ENCODE measurements at regions not wholly inside any gene's neighbourhood (a gene's known extent, or its start where the extent isn't known, plus 50 kb on each side); places are given as distances from the start of the nearest gene placed in this dataset.
"Not testable (repeated sequence)": the region's sequence is repeated elsewhere in the genome, so short reads cannot be mapped to it uniquely, and the experiment has no call there.

DNA sequence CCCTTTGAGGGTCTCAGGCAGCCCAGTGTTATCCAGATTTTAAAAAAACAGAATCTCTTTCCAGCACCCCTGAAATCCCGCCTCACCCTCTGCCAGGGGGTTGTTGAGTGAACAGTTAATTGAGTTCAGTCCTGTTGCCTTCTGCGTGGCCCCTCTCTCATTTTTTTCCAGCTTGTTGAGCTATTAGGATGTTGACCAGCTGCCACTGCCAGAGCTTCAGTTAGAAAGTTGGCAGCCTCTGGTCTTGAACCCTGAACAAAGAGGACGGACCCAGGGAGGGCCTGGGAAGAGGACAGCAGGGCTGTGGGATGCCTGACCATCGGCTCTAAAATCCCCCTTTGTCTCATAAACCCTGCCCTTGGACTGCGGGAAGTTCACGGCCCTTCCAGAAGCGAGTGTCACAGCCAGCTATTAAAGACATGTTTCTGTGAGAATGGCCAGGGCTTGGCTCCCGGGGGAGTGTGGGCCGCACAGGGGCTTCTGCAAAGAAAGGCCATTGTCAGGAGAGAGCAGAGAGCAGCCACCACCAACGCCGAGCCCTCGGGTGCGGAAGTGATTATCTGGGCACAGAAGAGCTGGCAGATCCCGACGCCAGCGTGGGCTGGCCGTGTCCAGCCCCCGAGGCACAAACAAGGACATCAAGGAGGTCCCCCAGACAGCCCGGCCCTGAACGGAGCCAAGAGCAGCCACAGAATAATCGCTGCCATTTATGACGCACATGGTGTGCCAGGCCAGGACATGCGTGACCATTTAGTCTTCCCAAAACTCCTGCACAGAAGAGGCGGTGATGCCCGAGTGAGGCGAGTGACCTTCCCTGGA lies 189.0 kb downstream of the ANKRD60 start:
- DNase-seq = peak in 3 of 14 donors; percentile 6 to 49 (median 32)

DNA sequence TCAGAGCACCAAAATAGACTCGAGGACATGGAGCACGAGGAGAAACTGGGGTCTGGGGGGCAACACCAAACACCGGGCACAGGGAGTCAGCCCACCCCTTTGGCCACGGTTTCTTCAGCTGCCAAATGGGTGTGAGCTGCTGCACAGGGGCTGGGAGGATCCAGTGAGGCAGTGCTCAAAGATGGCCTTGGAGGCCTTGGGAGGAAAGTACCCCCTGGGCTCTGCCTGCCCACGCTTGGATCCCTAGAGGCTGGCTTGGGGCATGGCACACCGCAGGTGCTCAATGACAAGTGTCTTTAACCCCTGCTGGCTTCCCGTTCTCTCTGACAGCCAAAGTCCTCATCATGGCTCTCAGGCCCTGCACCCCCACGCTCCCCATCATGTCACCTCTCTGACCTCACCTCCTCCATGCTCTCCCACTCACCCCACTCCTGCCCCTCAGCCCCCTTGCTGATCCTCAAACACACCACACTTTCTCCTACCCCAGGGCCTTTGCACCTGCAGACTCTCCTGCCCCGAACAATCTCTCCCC lies 190.3 kb downstream of the ANKRD60 start:
- DNase-seq = no peak

DNA sequence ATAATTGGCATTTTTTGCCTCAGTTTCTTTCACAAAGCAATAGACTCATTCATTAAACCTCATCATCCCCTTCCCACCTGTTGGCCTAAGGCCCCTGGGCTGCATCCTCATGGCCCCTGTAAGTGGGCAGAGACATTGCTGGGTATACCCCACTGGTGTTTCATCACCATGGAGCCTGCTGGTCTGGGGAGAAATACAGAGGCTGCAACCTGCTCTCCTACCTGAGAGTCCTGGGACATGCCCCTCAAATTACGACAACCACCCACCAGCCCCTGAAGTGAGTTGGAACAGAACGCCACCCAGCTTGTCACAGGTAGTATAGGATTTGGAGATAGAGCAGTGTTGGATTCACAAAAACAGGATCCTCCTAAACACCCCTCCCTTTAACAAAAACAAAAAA lies 190.8 kb downstream of the ANKRD60 start:
- no peak for DNase-seq

DNA sequence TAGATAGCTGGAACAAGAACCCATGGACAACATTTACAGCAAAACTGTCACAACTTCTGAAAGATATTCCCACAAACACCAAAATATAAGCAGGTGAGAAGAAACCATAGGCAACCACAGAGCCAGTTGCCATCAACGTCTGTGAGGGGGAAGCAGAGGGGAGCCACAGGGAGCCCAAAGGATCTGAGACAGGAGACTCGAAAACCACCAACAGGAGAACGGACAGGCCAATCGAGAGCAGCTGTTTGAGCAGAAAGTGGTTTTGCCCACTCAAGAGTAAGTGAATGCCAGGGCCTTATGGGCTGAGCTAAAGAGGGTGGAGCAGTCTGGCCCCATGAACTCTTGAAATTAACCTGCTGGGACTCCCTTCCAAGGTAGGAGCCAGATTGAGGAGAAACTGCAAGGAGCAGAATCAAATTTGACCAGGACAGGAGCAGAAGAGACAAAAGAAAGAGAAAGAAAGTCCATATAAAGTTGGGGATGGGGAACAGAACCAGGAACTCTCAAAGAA lies 195.4 kb downstream of the ANKRD60 start:
- DNase-seq = no peak

DNA sequence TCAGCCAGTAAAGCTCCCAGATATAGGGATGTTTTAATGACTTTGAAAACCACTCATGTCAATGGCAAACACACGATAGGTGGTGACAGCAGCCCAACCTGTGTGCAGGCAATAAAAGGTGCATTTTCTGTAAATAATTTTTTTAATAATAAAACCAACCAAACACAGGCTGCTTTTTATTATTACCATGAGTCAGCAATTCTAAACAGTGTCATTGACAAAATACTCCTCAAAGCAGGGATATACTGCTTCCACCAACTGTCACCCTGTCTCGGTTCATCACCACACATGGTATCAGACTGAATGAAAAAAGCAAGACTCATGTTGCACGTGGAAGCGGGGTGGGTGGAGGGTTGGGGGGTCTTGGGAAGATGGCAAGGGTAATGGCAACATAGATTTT lies 195.9 kb downstream of the ANKRD60 start:
- no peak for DNase-seq

DNA sequence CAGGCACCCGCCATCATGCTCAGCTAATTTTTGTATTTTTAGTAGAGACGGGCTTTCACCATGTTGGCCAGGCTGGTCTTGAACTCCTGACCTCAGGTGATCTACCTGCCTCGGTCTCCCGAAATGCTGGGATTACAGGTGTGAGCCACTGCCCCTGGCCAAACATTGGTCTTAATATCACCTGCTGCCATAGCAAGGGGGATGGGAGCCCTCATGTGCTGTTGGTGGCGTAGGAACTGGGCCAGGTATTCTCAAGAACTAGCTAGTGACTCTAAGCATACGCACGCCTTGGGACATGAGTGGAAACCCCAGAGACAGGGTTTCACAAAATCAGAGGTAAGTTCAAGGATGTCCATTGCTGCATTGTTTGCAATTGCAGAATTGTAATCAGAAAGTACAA lies 197.1 kb downstream of the ANKRD60 start:
- DNase-seq = not testable (repeated sequence)

DNA sequence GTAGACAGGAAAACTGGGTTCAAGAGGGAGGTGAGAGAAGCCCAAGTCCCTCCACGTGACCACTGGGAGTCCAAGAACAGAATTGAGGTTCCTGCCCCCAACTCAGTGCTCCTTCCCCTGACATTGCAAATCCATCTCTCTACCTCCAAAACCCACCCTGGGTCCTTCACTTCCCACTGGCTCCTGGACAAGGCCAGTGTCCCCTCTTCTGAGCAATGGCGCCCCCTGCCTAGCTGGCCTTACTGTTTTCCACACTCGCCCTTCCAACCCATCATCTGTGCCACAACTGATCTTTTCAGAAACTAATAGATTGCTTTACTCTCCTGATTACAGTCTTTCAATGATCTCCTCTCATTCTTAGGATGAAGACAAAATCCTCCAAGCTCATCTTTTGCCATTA lies 200.3 kb downstream of the ANKRD60 start:
- DNase-seq = no peak

DNA sequence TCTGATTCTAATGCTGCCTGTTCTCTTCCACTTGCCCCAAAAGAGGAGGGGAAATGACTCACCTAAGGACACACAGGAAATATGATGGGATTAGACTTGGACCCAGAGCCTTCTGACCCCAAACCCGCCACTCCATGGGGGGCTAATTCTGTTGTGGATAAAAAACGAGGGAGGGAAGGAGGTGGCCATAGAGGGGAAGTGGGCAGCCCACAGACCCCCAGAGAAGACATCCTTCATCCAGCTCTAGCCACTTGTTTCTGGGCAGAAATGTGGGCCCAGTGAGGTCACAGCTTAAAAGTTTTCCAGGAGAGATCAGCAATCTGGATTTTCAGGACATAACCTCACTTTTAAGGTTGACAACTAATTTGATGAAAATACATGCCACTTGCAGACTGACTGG lies 202.1 kb downstream of the ANKRD60 start:
- no peak for DNase-seq

DNA sequence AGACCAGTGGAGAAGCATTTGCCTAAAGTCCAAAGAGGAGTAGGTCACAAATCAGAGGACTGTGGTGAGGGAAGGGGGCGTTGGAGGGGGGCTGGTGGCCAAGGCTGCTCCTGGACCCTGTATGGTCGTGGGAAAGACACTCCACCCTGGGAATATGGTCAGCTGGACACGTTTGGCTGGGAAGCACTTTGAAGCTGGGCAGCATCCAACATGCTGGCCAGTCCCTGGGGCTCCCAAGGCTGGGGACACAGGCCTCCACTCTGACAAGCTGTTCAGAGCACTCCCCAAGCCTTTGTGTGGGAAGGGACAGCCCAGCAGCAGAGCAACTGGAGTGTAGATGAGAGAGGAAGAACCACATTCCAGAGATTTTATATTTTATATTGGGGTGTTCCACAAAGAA lies 203.2 kb downstream of the ANKRD60 start:
- DNase-seq = no peak

DNA sequence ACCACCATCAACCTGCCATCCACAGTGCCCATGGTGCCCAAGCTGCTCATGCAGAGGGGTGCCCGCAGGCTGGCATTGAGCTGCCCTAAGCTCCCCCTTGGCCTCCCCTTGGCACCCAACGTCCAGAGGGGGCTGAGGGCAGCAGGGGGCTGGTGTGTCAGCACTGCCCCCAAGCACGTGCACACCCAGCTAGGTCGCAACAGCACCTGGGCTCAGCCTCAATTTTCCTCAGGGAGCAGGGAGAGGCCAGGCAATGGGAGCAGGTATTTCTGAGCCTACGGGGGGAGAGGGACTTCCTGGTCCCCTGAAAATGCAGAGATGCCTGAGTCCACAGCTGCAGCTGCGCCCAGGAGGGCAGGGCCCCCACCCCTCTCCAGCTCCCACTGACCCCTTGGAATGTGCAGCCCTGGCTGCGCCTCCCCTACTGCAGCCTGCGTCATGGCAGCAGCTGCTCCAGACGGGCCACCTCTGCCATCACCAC lies 204.2 kb downstream of the ANKRD60 start:
- no peak for DNase-seq

DNA sequence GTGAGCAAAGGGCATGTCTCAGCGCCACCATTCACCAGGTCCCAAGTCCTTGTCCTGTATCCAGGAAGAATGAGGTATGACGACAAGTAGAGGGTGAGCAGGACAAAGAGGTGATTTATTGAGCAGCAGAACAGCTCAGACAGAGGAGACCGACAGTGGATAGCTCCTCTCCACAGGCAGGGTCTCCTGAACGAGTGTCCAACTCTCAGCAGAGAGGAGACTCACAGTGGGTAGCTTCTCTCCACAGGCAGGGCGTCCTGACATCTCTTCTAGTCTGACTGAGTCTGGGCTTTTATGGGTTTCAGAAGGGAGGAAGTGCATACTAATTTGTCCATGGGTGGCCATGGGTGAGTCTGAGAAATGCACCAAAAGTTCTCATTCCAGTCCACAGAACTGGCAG lies 204.7 kb downstream of the ANKRD60 start:
- no peak for DNase-seq

DNA sequence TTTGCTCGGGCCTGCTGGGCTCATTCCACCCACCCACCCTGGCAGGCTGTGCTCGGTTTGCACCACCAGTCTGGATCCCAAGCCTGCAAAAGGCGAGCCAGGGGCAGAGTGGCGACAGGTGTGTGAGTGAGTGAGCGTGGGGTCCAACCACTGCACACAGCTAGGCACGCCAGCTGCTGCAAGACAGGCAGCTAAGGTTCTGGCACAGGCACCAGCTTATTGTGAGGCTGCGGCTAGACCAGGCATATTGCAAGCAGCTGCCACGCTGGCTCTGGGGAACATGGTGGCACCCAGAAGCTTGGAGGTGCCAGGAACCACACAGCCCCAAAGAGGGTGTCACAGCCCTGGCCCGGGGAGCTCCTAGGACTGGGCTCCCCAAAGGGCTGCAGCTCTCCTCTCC lies 205.1 kb downstream of the ANKRD60 start:
- DNase-seq = no peak

DNA sequence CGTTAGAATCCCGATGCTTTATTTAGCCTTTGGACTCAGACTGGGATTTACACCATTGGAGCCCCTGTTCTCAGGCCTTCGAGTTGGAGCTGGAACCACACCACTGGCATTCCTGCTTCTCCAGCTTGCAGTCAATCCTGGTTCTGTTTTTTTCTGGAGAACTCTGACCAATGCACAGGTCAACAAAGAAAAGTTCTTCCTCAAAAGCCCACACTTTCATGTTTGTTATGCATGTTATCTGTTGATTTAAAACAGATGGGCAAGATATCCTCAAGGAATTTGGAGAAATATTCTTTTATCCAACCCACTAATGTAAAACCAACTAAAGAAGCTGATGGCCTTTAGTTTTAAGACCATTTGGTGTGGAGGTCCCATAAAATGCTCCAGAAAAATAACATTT lies 205.7 kb downstream of the ANKRD60 start:
- no peak for DNase-seq

DNA sequence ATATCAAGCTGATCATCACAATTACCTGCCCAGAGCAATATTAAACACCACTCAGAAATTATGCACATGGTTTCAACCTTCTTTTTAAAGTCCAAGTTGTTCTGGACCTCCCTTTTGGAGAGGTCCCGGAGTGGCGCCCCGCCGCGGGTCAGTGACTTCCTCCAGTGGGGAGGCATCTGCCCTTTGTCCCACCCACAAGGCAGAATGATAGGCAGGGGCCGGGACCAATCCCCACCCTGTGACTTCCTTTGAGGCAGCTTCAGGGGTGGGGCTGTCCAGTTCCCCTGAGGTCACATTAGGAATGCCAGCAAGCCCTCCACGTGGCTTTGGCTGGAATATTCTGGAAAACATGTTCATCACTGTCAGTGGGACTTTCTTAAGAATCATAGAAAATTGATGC lies 207.0 kb downstream of the ANKRD60 start:
- no peak for DNase-seq

DNA sequence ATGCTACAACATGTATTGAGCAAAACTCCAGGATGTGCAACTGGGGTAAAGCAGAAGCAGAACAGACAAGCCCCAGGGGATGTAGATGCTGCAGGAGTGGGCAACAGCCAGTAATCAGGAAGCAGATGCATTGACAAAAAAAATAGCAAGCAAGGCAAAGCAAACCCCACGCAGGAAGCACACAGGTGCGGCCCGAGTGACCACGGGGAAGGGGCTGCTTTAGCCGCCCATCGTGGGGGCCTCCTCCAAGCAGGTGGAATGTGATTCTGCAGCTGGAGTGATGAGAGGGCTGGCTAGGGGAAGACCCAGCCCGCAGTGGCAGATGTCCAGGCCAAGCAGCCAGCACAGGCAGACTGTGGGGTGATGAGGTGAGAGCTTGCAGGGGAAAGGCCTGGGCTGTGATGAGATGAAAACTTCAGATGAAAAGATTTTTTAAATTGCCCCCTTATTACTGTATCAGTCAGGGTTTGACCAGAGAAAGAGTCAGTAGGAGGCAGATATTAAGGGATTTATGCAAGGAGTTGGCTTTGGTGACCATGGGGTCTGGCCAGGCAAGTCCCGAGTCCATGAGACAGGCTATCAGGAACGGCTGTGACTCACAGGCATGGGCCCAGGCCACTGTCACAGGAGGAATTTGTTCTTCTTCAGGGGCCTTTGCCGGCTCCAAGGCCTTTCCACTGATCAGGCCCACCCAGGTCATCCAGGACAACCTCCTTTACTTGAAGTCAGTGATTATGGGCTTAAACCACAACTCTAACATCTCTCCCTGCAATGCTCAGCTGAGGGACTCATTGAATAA lies 207.6 kb downstream of the ANKRD60 start:
- DNase-seq = no peak

DNA sequence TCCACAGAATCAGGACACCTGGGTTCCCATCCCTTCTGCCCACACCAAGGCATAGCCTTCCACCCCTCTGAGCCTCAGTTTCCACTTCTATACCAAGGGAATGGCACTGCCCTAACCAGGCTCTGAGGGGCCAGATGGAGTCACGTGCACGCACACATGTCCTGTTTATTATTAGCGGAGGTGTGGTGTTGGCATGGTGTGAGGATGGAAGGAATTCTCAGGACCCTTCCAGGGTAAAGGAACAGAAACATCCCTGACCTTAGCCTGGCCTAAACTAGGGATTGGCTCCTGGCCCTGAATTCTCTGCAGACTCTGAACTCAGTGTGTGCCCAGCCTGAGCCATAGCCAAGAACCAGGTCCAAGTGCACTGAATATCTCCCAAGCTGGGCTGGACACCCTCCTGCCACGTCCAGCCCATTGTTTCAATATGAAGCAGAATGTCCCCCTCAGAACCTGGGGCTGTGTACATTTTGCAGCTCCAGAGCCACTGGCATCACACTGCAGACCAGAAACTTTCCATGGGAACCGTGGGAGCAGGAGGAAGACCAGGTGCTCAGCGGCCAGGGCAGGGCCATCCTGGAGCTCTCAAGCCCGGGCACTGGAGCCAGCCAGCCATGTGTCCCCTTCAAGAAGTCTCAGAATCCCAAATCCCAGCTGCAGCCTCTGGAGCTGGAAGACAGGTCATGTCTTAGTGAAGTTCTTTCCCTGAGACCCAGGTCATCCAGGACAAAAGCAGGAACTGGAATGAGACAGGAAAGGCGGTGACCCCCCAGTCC lies 208.4 kb downstream of the ANKRD60 start:
- DNase-seq = peak in 4 of 14 donors; percentile 15 to 41 (median 34)

DNA sequence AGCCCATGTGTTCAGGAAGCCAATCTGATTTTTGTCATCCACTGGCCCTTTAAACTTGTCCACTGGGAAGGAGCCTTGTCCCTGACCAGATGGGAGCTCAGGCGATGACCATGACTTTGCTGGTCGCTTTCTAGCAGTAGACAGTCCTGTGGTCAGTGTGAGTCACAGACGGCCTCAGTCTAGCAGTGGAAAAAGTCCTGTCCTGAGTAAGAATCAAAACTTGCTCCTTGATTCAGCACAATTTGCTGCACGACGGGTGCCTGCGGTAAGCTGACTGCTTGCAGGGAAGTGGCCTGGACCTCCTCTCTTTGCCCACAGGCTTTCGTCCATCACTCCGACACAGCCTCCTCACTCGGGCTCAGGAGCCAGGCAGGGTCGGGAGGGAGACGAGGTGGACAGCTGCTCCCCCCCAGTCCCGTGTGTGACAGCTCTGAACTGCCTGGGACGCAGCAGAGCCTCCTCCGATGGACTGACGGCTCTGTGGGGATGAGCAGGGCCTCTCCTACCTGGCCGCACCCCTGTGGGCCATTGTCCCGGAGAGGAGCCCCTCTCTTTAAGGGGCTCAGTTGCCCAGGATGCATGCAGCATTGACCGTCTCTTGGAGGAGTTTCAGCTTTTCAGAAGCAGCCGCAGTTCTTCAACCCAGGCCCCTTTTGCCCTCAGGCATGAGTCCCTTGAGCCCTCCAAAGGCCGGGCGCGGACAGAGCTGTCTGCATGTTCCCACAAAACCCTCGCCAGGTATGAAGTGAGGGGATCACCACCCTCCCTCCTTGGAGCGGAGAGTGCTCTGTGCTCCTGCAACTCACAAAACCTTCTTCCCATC lies 209.2 kb downstream of the ANKRD60 start:
- peak in 2 of 14 donors; percentile 19 to 23 for DNase-seq

DNA sequence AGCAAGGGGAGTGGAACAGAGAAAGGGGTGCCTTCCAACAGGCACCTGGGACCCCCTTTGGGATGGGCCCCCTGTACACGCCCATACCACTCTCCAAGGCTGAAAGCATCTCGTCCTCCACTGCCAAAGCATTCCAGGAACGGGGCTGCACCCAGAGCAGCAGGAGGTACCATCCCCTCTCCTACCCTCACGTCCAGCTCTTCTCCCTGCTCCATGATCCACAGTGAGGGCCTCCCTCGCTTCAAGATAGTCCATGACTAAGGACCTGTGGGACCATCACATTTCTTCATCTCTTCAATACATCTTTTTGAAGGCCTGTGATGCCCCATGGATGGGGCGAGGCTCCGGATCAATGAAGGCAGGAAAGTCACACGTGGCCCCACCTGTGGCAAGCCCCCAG lies 209.9 kb downstream of the ANKRD60 start:
- no peak for DNase-seq

DNA sequence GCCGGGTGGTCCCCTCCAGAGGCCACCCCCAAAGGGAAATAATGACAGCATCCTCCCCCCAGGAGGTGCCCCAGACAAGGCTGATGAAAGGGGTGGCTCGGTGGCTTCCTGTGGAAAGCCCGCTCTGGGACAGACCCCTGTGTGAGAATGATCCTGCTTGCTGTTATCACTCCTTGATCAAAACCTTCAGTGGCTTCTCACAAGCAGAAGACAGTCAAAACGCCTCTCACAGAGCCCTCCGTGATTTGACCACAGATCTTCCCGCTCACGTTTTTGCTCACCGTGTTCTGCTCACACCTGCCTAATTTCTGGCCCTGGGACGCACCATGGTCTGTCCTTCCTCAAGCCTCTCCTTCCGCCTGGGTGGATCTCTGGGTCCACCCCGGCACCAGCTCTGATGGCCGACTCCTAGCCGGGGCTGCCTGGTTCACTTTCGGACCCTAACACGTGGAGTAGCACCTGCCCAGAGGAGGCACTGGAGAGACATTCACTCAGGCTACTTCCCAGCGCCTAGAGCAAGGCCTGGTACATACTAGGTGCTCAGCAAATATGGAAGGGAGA lies 210.4 kb downstream of the ANKRD60 start:
- no peak for DNase-seq

DNA sequence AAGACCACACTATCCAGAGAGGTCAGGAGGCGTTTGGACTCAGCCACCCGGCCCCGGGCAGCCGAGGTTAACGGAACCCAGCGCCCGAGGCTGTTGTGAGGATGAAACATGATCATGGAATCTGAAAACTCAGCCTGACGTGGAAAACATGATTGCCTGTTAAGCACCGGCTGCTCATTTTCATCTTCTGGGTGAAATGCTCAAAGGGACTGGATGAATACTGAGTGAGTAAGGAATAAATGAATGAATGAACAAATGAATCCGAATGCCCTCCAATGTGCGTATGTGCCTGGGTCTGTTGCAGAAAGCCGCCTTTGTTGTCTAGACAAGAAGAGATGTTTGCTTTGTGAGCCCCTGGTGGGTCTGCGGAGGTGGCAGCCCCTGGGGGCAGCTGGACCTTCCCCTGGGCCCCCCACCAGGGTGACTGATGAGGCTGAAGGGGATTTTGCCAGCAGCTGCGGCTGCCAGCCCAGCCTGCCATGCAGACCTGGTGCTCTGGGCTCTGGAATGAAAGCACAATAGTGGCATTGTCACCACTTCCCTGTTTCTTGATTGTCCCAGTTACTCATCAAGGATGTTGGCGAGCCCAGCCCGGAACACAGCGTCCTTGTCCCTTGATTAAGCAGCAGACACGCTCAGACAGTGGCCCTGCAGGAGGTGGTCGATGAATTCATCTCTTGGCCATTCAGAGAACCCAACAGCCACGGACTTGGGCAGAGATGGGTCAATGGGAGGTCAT lies 211.1 kb downstream of the ANKRD60 start:
- peak in 13 of 14 donors; percentile 21 to 93 (median 74) for DNase-seq
